NCI-H1092 treated with DMSO at 0.1 percent for 48 hours (cell line): ENCODE measurements at regions not wholly inside any gene's neighbourhood (a gene's known extent, or its start where the extent isn't known, plus 50 kb on each side); places are given as distances from the start of the nearest gene placed in this dataset.

Source experiments
- DNase-seq: peaks from one replicate; lab custom pipeline; 2025; lab: John Stamatoyannopoulos, UW

GRCh38 chr15:79186616-79187015, 95.9 kb upstream of the ANKRD34C start:
- no peak for DNase-seq

- DNase-seq, result no peak
These were observed 94.6 kb upstream of the RASGRF1 start for GRCh38 chr15:79185199-79185598.

- peak; percentile 47 for DNase-seq
These were observed 93.9 kb upstream of the RASGRF1 start for GRCh38 chr15:79184465-79184892.

- DNase-seq, result no peak
These were observed 89.7 kb upstream of the RASGRF1 start for GRCh38 chr15:79180318-79180717.

GRCh38 chr15:79179597-79179996, 89.0 kb upstream of the RASGRF1 start:
- no peak for DNase-seq

GRCh38 chr15:79179108-79179561, 88.6 kb upstream of the RASGRF1 start:
- DNase-seq, result no peak

- DNase-seq, result no peak
These were observed 88.0 kb upstream of the RASGRF1 start for GRCh38 chr15:79178594-79178993.

GRCh38 chr15:79176151-79176550, 85.6 kb upstream of the RASGRF1 start:
- no peak for DNase-seq

GRCh38 chr15:79172801-79173460, 82.4 kb upstream of the RASGRF1 start:
- no peak for DNase-seq

GRCh38 chr15:79172032-79172481, 81.5 kb upstream of the RASGRF1 start:
- no peak for DNase-seq

- DNase-seq, result no peak
These were observed 80.9 kb upstream of the RASGRF1 start for GRCh38 chr15:79171320-79172031.

- DNase-seq, result no peak
These were observed 79.7 kb upstream of the RASGRF1 start for GRCh38 chr15:79170256-79170664.

- DNase-seq, result no peak
These were observed 79.0 kb upstream of the RASGRF1 start for GRCh38 chr15:79169526-79170133.

- peak; percentile 6 for DNase-seq
These were observed 78.4 kb upstream of the RASGRF1 start for GRCh38 chr15:79168922-79169456.

- DNase-seq, result no peak
These were observed 77.2 kb upstream of the RASGRF1 start for GRCh38 chr15:79167776-79168175.

- DNase-seq, result no peak
These were observed 75.9 kb upstream of the RASGRF1 start for GRCh38 chr15:79166311-79166955.

GRCh38 chr15:79164465-79164864, 73.9 kb upstream of the RASGRF1 start:
- DNase-seq, result no peak

GRCh38 chr15:79164043-79164442, 73.5 kb upstream of the RASGRF1 start:
- DNase-seq, result no peak

GRCh38 chr15:79163395-79163794, 72.8 kb upstream of the RASGRF1 start:
- no peak for DNase-seq

- no peak for DNase-seq
These were observed 71.4 kb upstream of the RASGRF1 start for GRCh38 chr15:79161837-79162508.

GRCh38 chr15:79160211-79160610, 69.6 kb upstream of the RASGRF1 start:
- DNase-seq, result no peak
